ENCODE measurements at regions not wholly inside any gene's neighbourhood (a gene's known extent, or its start where the extent isn't known, plus 50 kb on each side); places are given as distances from the start of the nearest gene placed in this dataset.
"Not testable (repeated sequence)": the region's sequence is repeated elsewhere in the genome, so short reads cannot be mapped to it uniquely, and the experiment has no call there.

DNA sequence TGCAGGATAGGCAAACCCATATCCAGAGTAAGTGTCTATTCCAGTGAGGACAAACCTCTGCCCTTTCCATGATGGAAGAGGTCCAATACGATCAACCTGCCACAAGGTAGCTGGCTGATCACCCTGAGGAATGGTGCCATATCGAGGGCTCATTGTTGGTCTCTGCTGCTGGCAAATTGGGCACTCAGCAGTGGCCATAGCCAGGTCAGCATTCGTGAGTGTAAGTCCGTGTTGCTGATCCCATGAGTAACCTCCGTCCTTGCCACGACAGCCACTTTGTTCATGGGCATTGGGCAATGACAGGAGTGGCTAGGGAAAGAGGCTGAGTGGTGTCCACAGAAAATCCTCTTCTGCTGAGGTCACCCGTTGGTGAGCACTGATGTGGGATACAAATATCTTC is 156.9 kb downstream of the CYP26A1 start:
- not testable (repeated sequence) for TF ChIP-seq POLR2AphosphoS5, POLR2A, EP300 (IDR thresholded peaks at IDR 0.05)
- TF ChIP-seq, protein P1, sequence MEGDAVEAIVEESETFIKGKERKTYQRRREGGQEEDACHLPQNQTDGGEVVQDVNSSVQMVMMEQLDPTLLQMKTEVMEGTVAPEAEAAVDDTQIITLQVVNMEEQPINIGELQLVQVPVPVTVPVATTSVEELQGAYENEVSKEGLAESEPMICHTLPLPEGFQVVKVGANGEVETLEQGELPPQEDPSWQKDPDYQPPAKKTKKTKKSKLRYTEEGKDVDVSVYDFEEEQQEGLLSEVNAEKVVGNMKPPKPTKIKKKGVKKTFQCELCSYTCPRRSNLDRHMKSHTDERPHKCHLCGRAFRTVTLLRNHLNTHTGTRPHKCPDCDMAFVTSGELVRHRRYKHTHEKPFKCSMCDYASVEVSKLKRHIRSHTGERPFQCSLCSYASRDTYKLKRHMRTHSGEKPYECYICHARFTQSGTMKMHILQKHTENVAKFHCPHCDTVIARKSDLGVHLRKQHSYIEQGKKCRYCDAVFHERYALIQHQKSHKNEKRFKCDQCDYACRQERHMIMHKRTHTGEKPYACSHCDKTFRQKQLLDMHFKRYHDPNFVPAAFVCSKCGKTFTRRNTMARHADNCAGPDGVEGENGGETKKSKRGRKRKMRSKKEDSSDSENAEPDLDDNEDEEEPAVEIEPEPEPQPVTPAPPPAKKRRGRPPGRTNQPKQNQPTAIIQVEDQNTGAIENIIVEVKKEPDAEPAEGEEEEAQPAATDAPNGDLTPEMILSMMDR (IDR thresholded peaks at IDR 0.05), result not testable (repeated sequence)

Data from gastroesophageal sphincter (tissue), 3 donors.